DOHH2 (cell line): ENCODE measurements at regions not wholly inside any gene's neighbourhood (a gene's known extent, or its start where the extent isn't known, plus 50 kb on each side); places are given as distances from the start of the nearest gene placed in this dataset.

ENCODE experiments used
- CTCF ChIP-seq: fragments of 200-600 bp; sonication (generic); IDR thresholded peaks from one replicate; pipeline ENCODE4 v1.5.1; 2014; ENCODE audit warnings: antibody characterized with exemption, mild to moderate bottlenecking, low read depth, low read length; ENCODE audit not compliant: poor library complexity, severe bottlenecking
- EZH2phosphoT487 ChIP-seq: fragments of 200-600 bp; sonication (generic); IDR thresholded peaks from 2 replicates; pipeline ENCODE4 v1.6.1; 2017; ENCODE audit warnings: borderline replicate concordance, mild to moderate bottlenecking, antibody characterized with exemption, low read length, moderate library complexity, mixed read lengths

GRCh38 chr2:167787021-167787420 is 460.4 kb downstream of the STK39 start:
- TF ChIP-seq CTCF (no peak), EZH2phosphoT487 (no peak)
